ENCODE measurements at regions not wholly inside any gene's neighbourhood (a gene's known extent, or its start where the extent isn't known, plus 50 kb on each side); places are given as distances from the start of the nearest gene placed in this dataset.

GRCh38 chr10:113283189-113283588, 269.7 kb upstream of the HABP2 start:
- no peak overlapping the region for H2AFZ ChIP-seq
- no peaks in the 10 kb centered on the region for H4K20me1 ChIP-seq (replicated peaks; ENCODE audit: insufficient read depth)
- H3K4me1 Mint-ChIP-seq = peaks cover 2% of the 10 kb centered on the region; the same call in 1 of the 3 replicates
- H3K4me2 ChIP-seq = no peak overlapping the region
- H3K27me3 ChIP-seq (ENCODE audit: insufficient read depth) = no peaks in the 10 kb centered on the region
- no peaks in the 10 kb centered on the region for H3K79me2 ChIP-seq (replicated peaks; ENCODE audit: insufficient read depth)
- no peak overlapping the region for H3K4me3 Mint-ChIP-seq
- no peaks in the 10 kb centered on the region for H3K36me3 Mint-ChIP-seq (ENCODE audit: low read depth)
- no peaks in the 10 kb centered on the region for H3K9me3 Mint-ChIP-seq
- H3K27me3 Mint-ChIP-seq (ENCODE audit: insufficient read depth, low read depth, poor library complexity) = no peaks in the 10 kb centered on the region
- DNase-seq (ENCODE audit: low spot score) (peak; percentile 36), ATAC-seq (peak; percentile 56)
- no peak overlapping the region for H3K4me3 ChIP-seq
- H3K4me1 ChIP-seq (ENCODE audit: insufficient read depth) = no peaks in the 10 kb centered on the region
- H3K27ac Mint-ChIP-seq = no peak overlapping the region
- H3K9me2 ChIP-seq (ENCODE audit: insufficient read depth) = peaks cover 7% of the 10 kb centered on the region; the same call in 1 of the 2 replicates
- TF ChIP-seq JUNB (IDR thresholded peaks at IDR 0.05; ENCODE audit: unreplicated experiment) (no peak), CTCF (conservative IDR thresholded peaks at IDR 0.05; ENCODE audit: low read depth in 2 of 2) (peak; percentile 30 to 45), CREB1 (CRISPR knock-in tag; IDR thresholded peaks at IDR 0.05; ENCODE audit: low read depth) (no peak), EZH2phosphoT487 (IDR thresholded peaks at IDR 0.05; ENCODE audit: unreplicated experiment) (no peak)
- no peaks in the 10 kb centered on the region for H3F3A ChIP-seq (replicated peaks; ENCODE audit: low read depth)
- H3K36me3 ChIP-seq (ENCODE audit: insufficient read depth) = no peaks in the 10 kb centered on the region
- H3K27ac ChIP-seq (ENCODE audit: low read depth) = no peak overlapping the region

GRCh38 chr10:113284635-113285034, 268.2 kb upstream of the HABP2 start:
- H3F3A ChIP-seq (replicated peaks; ENCODE audit: low read depth) = no peaks in the 10 kb centered on the region
- H4K20me1 ChIP-seq (replicated peaks; ENCODE audit: insufficient read depth) = no peaks in the 10 kb centered on the region
- no peaks in the 10 kb centered on the region for H3K27me3 ChIP-seq (ENCODE audit: insufficient read depth)
- Mint-ChIP-seq H3K36me3 (ENCODE audit: low read depth) (no peaks in the 10 kb centered on the region), H3K27me3 (ENCODE audit: insufficient read depth, low read depth, poor library complexity) (no peaks in the 10 kb centered on the region), H3K4me3 (no peak overlapping the region), H3K9me3 (no peaks in the 10 kb centered on the region), H3K4me1 (peaks cover 2% of the 10 kb centered on the region; the same call in 1 of the 3 replicates), H3K27ac (no peak overlapping the region)
- H2AFZ ChIP-seq = no peak overlapping the region
- H3K79me2 ChIP-seq (replicated peaks; ENCODE audit: insufficient read depth) = no peaks in the 10 kb centered on the region
- no peak overlapping the region for H3K4me2 ChIP-seq
- DNase-seq (ENCODE audit: low spot score) (no peak), ATAC-seq (no peak)
- H3K36me3 ChIP-seq (ENCODE audit: insufficient read depth) = no peaks in the 10 kb centered on the region
- no peak overlapping the region for H3K27ac ChIP-seq (ENCODE audit: low read depth)
- no peak overlapping the region for H3K4me3 ChIP-seq
- H3K9me2 ChIP-seq (ENCODE audit: insufficient read depth) = peaks cover 7% of the 10 kb centered on the region; the same call in 1 of the 2 replicates
- H3K4me1 ChIP-seq (ENCODE audit: insufficient read depth) = no peaks in the 10 kb centered on the region
- no peak for TF ChIP-seq CTCF (conservative IDR thresholded peaks at IDR 0.05; ENCODE audit: low read depth in 2 of 2)
- no peak for TF ChIP-seq ZNF114 (CRISPR knock-in tag; IDR thresholded peaks at IDR 0.05)
- no peak for TF ChIP-seq ZNF462 (CRISPR knock-in tag; IDR thresholded peaks at IDR 0.05)
- TF ChIP-seq JUNB (IDR thresholded peaks at IDR 0.05; ENCODE audit: unreplicated experiment) = no peak
- TF ChIP-seq, protein P1, sequence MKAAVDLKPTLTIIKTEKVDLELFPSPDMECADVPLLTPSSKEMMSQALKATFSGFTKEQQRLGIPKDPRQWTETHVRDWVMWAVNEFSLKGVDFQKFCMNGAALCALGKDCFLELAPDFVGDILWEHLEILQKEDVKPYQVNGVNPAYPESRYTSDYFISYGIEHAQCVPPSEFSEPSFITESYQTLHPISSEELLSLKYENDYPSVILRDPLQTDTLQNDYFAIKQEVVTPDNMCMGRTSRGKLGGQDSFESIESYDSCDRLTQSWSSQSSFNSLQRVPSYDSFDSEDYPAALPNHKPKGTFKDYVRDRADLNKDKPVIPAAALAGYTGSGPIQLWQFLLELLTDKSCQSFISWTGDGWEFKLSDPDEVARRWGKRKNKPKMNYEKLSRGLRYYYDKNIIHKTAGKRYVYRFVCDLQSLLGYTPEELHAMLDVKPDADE (IDR thresholded peaks at IDR 0.05) = no peak
- no peak for TF ChIP-seq STAT1 (IDR thresholded peaks at IDR 0.05; ENCODE audit: unreplicated experiment)
- TF ChIP-seq POLR2AphosphoS5 (IDR thresholded peaks at IDR 0.05; ENCODE audit: low read depth) = no peak
- TF ChIP-seq EZH2 (IDR thresholded peaks at IDR 0.05; ENCODE audit: low read depth, unreplicated experiment) = no peak
- TF ChIP-seq EZH2phosphoT487 (IDR thresholded peaks at IDR 0.05; ENCODE audit: unreplicated experiment) = no peak
- no peak for TF ChIP-seq NANOG (IDR thresholded peaks at IDR 0.05; ENCODE audit: borderline replicate concordance)
